Osteocyte (in vitro differentiated cells): ENCODE measurements at regions not wholly inside any gene's neighbourhood (a gene's known extent, or its start where the extent isn't known, plus 50 kb on each side); places are given as distances from the start of the nearest gene placed in this dataset.

Experiments
- DNase-seq: peaks from one replicate; pipeline ENCODE4 v3.0.0; 2021; ENCODE audit warnings: mixed read lengths; ENCODE audit not compliant: unreplicated experiment; ENCODE audit errors: extremely low spot score
- H3K27ac Mint-ChIP-seq: one replicate; pipeline ENCODE4 v1.8.0; 2021; ENCODE audit warnings: mild to moderate bottlenecking, mixed read lengths; ENCODE audit not compliant: unreplicated experiment
- H3K27me3 Mint-ChIP-seq: one replicate; pipeline ENCODE4 v1.8.0; 2021; ENCODE audit warnings: mixed read lengths; ENCODE audit not compliant: unreplicated experiment
- H3K36me3 Mint-ChIP-seq: one replicate; pipeline ENCODE4 v1.8.0; 2021; ENCODE audit warnings: mixed read lengths; ENCODE audit not compliant: unreplicated experiment
- H3K4me1 Mint-ChIP-seq: one replicate; pipeline ENCODE4 v1.8.0; 2021; ENCODE audit warnings: mixed read lengths; ENCODE audit not compliant: unreplicated experiment
- H3K4me3 Mint-ChIP-seq: one replicate; pipeline ENCODE4 v1.8.0; 2021; ENCODE audit warnings: mild to moderate bottlenecking, moderate library complexity, mixed read lengths; ENCODE audit not compliant: unreplicated experiment
- H3K9me3 Mint-ChIP-seq: one replicate; pipeline ENCODE4 v1.8.0; 2021; ENCODE audit warnings: mixed read lengths; ENCODE audit not compliant: unreplicated experiment
- CTCF ChIP-seq: fragments of 200-600 bp; sonication (generic); IDR thresholded peaks from 2 replicates; pipeline ENCODE4 v1.5.0; 2021; ENCODE audit warnings: antibody characterized with exemption, mild to moderate bottlenecking, moderate library complexity

DNA sequence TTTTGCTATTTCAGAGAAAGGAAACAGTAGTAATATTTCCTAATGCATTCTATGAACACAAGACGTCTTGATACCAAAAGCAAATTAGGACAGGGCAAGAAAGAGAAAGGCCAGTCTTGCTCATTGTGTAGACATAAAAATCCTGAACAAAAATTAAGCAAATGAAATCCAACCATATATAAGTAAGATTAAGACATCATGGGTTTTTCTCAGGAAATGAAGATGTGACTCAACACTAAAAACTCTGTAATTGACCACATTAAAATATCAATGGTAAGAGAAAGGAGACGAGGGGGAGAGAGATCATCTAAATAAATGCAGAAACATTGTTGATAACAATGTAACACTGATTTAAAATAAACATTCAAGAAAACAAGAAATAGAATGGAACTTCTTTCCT lies 205.4 kb downstream of the SOD2 start:
- Mint-ChIP-seq H3K4me3 (no peak overlapping the region), H3K4me1 (no peaks in the 10 kb centered on the region), H3K27ac (no peak overlapping the region), H3K36me3 (no peaks in the 10 kb centered on the region), H3K27me3 (no peaks in the 10 kb centered on the region), H3K9me3 (no peaks in the 10 kb centered on the region)
- TF ChIP-seq CTCF: no peak
- no peak for DNase-seq

GRCh38 chr6:159483259-159483658 lies 209.8 kb downstream of the SOD2 start:
- Mint-ChIP-seq H3K27me3 (no peaks in the 10 kb centered on the region), H3K36me3 (no peaks in the 10 kb centered on the region), H3K4me1 (no peaks in the 10 kb centered on the region), H3K4me3 (no peak overlapping the region), H3K27ac (no peak overlapping the region), H3K9me3 (no peaks in the 10 kb centered on the region)
- no peak for TF ChIP-seq CTCF
- no peak for DNase-seq

- no peaks in the 10 kb centered on the region for H3K36me3 Mint-ChIP-seq
- H3K4me3 Mint-ChIP-seq: no peak overlapping the region
- H3K9me3 Mint-ChIP-seq: no peaks in the 10 kb centered on the region
- no peaks in the 10 kb centered on the region for H3K27me3 Mint-ChIP-seq
- H3K4me1 Mint-ChIP-seq: no peaks in the 10 kb centered on the region
- DNase-seq: no peak
- no peak overlapping the region for H3K27ac Mint-ChIP-seq
- no peak for TF ChIP-seq CTCF
Measured at GRCh38 chr6:159481897-159482296, 211.1 kb downstream of the SOD2 start.

DNA sequence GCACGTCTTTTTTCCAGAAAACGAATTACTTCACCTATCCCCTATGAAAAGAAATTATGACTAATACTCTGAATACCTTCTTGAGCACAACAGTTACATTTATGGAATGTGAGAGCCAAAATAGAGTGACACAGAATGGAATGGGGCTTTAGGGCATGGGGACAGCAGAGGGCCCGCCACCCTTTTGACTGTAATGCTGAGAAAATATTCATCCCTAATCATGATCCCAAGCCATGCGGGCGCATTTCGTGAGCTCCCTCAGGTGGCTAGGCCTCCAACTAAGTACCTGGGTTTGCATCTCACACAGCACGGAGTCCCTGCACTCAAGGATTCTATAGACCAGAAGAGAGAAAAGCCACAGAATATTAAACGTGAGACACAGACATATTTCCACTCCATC lies 212.6 kb downstream of the SOD2 start:
- Mint-ChIP-seq H3K4me3 (no peak overlapping the region), H3K4me1 (no peaks in the 10 kb centered on the region), H3K9me3 (no peaks in the 10 kb centered on the region), H3K36me3 (no peaks in the 10 kb centered on the region), H3K27me3 (no peaks in the 10 kb centered on the region), H3K27ac (no peak overlapping the region)
- no peak for TF ChIP-seq CTCF
- DNase-seq: no peak

- no peak for DNase-seq
- Mint-ChIP-seq H3K36me3 (no peaks in the 10 kb centered on the region), H3K27ac (no peak overlapping the region), H3K4me1 (no peaks in the 10 kb centered on the region), H3K9me3 (no peaks in the 10 kb centered on the region), H3K27me3 (no peaks in the 10 kb centered on the region), H3K4me3 (no peak overlapping the region)
- no peak for TF ChIP-seq CTCF
Measured at GRCh38 chr6:159479146-159479545, 213.9 kb downstream of the SOD2 start.
